Body of pancreas (tissue), 4 donors: ENCODE measurements at regions not wholly inside any gene's neighbourhood (a gene's known extent, or its start where the extent isn't known, plus 50 kb on each side); places are given as distances from the start of the nearest gene placed in this dataset.

Source experiments
- CTCF ChIP-seq, 7 experiments: fragments of 450-650 bp in 4 of 7; fragments of 200-600 bp in 3 of 7; sonication (generic) in 3 of 7; IDR thresholded peaks; one replicate each; pipeline ENCODE4 v1.5.1; 2016 to 2019; ENCODE audit warnings: antibody characterized with exemption in 7 of 7
- POLR2A ChIP-seq, 3 donors: fragments of 450-650 bp; IDR thresholded peaks; one replicate each; pipeline ENCODE4 v1.6.1; 2016; ENCODE audit warnings: antibody characterized with exemption in 3 of 3, mild to moderate bottlenecking in 2 of 3

- TF ChIP-seq CTCF (IDR thresholded peaks at IDR 0.05) (no peak), POLR2A (IDR thresholded peaks at IDR 0.05) (no peak)
Measured at GRCh38 chr3:26505399-26505798, 117.2 kb upstream of the LRRC3B start.
